ENCODE measurements at regions not wholly inside any gene's neighbourhood (a gene's known extent, or its start where the extent isn't known, plus 50 kb on each side); places are given as distances from the start of the nearest gene placed in this dataset.

- no peak for TF ChIP-seq CTCF (IDR thresholded peaks at IDR 0.05; ENCODE audit: low read depth, low read length)
- no peak overlapping the region for H3K4me3 ChIP-seq (ENCODE audit: low read depth, low read length)
Observed at GRCh38 chr17:73729101-73729500, 84.9 kb upstream of the SDK2 start.

DNA sequence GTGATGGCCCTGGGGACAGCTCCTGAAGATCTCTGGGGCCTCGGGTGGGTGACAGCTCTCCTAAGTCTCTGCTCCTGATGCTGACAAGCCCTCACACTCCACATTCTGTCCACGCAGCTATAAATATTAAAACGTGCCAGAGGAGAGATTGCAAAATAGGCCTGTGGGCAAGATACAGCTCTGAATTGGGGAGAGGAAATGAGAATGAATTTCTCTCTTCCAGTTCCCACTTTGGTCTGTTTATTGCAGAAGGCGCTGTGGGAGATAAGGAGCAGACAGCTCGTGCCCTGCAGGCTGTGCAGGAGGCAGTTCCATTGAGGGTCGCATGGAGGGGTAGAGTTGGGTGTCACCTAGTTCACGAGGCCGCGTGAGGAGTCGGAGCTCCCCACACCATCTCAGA lies 87.5 kb upstream of the SDK2 start:
- no peak overlapping the region for H3K4me3 ChIP-seq (ENCODE audit: low read depth, low read length)
- TF ChIP-seq CTCF (IDR thresholded peaks at IDR 0.05; ENCODE audit: low read depth, low read length) = no peak

DNA sequence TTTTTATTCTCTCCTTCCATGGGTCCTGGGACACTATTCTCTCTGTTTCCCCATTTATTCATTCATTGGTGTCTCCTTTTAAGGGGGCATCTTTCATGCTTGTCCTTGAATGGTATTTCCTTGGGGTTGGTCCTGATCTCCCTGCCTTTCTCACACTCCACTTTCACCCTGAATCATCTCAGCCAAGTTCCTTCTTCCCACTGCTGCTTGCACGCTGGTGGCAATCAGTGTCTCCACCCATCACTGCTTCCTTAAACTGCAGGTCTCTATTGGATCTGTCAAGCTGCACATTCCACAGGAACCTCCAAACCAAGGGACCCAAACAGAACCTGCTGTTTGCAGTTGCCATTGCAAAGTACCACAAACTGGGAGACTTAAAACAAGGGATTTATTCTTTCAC lies 89.3 kb upstream of the SDK2 start:
- no peak overlapping the region for H3K4me3 ChIP-seq (ENCODE audit: low read depth, low read length)
- TF ChIP-seq CTCF (IDR thresholded peaks at IDR 0.05; ENCODE audit: low read depth, low read length) = no peak

DNA sequence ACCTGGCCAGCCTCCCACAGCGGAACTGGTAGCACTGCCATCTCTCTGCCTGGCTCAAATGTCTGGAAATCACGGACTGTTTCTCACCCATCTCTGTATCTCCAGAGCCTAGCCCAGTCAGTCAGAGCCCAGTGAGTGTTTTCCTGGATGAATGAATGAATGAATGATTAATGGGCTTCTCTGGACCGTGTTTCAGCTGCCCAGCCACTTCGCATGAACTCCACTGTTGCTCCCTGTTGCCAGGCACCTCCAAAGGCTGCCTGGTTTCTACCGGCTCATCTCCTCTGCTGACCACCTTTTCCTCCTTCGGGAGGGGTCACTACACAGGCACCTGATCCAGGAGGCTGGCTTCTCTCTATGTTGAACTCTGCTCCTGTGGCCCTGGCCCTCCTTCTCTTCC lies 91.0 kb upstream of the SDK2 start:
- H3K4me3 ChIP-seq (ENCODE audit: low read depth, low read length) = no peak overlapping the region
- TF ChIP-seq CTCF (IDR thresholded peaks at IDR 0.05; ENCODE audit: low read depth, low read length) = no peak

GRCh38 chr17:73738751-73739575 lies 94.7 kb upstream of the SDK2 start:
- TF ChIP-seq CTCF (IDR thresholded peaks at IDR 0.05; ENCODE audit: low read depth, low read length) = no peak
- H3K4me3 ChIP-seq (ENCODE audit: low read depth, low read length) = no peak overlapping the region

DNA sequence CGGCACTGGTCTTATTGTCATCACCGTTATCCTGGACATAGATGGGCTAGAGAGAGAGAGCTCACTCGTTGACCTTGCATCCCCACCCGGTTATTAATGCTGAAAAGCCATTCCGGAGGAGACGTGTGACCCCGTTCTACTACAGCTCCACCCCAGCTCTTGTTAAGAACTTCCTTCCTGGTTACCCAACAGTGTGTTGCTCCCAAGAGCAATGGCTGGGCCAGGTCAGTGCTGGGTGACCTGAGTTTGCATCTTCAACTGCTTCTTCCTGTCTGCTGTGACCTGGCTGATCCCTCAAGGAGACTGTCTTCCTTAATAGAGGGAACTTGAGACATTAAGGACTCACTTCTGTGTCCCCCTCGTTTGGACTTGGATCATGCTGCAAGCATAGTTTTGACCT lies 96.1 kb upstream of the SDK2 start:
- no peak overlapping the region for H3K4me3 ChIP-seq (ENCODE audit: low read depth, low read length)
- no peak for TF ChIP-seq CTCF (IDR thresholded peaks at IDR 0.05; ENCODE audit: low read depth, low read length)

GRCh38 chr17:73742948-73743381 lies 98.7 kb upstream of the SDK2 start:
- no peak for TF ChIP-seq CTCF (IDR thresholded peaks at IDR 0.05; ENCODE audit: low read depth, low read length)
- H3K4me3 ChIP-seq (ENCODE audit: low read depth, low read length) = no peak overlapping the region

All from WI38 (cell line).